GM19043 (cell line): ENCODE measurements at regions not wholly inside any gene's neighbourhood (a gene's known extent, or its start where the extent isn't known, plus 50 kb on each side); places are given as distances from the start of the nearest gene placed in this dataset.
"Not testable (repeated sequence)": the region's sequence is repeated elsewhere in the genome, so short reads cannot be mapped to it uniquely, and the experiment has no call there.

Experiments used
- ATAC-seq: cut with Tn5 transposase; IDR thresholded peaks from one replicate; pipeline ENCODE4 v1.9.1; 2021; ENCODE audit warnings: low read depth; ENCODE audit not compliant: unreplicated experiment

DNA sequence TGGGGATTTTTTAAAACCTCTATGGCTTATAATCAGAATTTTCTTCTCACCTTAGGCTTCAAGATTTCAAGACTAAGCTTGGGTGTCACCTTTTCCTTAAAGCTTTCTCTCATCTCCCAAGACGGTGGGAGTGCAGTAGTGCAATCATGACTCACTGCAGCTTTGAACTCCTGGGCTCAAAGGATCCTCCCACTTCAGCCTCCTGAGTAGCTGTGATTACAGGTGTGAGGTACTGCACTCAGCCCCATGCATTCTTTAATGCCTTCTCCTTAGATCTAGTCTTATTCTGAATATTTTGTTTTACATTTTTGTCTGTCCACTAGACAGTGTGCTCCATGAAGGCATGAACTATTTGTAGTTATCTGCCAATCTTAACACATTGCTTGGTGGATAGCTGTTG lies 55.7 kb upstream of the FAT3 start:
- no peak for ATAC-seq

DNA sequence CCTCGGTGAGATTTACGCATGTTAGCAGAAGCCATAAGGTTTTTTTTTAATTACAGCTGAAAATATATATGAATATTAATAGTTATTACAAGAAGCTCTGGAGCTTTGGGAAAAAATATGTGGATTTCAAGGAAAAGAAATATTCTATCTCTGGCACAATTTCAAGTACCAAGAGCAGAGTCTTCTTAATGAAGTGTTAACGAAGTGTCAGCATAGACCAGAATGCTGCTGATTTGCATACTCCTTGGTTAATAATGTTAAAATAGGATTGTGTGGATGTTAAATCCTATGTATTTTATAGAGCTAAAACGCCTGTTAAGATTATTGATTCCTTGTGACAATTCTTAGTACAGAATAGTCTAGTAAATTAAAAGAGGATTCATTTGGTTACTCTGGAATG lies 57.0 kb upstream of the FAT3 start:
- no peak for ATAC-seq

DNA sequence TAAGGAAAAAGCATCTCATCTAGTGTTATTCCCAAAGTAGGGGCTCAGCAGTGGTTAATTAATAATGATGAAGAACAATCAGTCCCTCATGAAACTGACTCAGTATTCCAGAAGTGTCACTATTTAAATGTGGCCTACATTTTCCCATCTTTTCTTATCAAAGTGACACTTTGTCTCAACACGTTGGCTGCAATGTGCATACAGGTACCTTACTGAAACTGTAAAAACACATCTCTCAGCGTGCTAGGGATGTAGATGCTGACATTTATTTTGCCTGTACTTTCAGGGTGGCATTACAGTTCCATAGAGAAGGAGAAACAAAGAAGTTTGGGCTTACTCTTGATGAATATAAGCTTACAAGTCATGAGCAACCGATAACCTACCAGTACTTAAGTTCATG lies 58.3 kb upstream of the FAT3 start:
- no peak for ATAC-seq

DNA sequence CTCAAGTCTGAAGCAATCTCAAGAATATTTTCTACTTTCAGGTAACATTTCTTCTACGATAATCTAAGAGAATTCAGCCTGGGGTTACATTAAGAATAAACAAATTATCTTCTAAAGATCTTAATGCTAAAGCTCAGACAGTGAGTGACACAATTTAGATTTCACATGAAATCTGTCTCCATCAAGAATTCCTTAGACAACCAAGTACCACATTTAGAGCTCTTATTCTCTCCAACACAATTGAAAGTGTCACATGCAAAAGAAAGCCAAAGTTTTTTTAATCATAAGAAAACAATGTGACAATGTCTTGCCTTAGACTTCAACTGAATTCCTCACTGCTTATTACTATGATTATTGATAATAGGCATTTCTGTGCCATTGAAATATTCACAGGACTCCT lies 60.7 kb upstream of the FAT3 start:
- ATAC-seq: no peak

DNA sequence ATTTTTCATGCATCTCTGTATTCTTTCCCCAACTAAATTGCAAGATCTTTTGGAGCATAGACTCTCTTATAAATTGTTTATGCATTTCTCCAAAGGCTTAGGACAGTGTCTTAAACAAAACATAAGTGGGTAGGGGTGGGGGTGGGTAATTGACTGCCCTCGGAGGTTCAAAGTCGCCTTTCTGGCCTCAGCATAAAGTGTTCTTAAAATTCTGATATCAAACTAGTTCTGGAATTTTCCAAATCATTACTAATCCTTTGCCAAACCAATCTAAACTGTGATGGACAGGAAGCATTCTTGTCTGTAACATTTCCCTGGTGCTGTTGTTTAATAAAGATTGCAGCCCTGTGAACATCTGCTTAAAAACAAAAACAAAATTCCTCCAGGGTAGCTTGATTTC lies 61.8 kb upstream of the FAT3 start:
- no peak for ATAC-seq

DNA sequence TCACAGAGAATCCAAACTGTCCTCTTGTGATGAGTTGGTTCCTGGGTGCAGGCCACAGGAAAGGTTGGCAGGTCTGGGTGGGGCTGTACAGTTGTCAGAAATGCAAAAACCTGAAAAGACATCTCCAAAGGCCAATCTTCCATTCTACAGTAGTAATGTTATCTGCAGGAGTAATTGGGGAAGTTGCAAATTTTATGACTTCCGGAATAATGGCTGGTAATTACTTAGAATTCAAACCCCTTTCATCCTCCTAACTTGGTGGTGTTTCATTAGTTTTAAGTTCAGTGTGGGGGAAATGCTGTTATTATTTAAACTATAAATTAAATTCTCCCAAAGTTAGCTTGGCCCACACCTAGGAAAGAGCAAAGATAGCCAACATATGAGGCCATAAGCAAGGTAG lies 64.7 kb upstream of the FAT3 start:
- no peak for ATAC-seq

DNA sequence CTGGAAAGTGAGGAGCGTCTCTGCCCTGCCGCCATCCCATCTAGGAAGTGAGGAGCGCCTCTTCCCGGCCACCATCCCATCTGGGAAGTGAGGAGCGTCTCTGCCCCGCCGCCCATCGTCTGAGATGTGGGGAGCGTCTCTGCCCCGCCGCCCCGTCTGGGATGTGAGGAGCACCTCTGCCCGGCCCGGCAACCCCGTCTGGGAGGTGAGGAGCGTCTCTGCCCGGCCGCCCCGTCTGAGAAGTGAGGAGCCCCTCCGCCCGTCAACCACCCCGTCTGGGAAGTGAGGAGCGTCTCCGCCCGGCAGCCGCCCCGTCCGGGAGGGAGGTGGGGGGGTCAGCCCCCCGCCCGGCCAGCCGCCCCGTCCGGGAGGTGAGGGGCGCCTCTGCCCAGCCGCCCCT lies 67.2 kb upstream of the FAT3 start:
- not testable (repeated sequence) for ATAC-seq

DNA sequence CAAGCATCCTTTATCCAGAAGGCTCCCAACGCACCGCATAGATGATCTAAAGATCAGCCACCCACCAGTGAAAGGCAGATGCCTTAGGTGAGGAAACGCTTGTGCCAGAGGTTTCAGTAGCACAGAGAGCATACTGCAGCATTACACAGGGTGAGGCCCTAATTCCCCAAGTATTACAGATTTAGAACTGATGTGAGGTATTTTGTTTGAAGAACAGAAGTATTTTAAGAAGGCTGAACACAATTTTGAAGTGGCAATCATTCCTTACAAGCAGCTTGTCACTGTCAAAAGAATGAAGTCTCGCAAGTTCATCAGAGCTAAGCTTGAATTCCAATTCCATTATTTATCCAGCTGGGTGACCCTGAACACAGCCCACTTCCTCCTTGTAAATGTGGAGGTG lies 70.0 kb upstream of the FAT3 start:
- no peak for ATAC-seq

DNA sequence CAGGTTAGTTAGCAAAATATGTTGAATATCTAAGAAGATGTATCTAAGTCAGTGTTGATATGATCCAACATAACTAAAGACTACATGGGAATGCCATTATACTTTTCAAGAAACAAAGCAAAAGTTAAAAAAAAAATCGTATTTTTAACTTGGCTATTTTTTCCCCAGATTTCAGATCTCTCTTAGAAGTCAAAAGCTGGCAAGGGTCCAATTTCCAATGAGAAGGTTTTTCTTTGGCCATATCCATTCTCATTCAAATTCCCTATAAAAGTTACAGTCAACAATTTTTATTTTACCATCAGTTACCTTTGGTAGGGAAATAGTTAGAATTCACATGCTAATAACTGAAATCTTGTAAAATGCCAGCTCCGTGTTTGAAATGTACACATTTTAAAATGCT lies 70.5 kb upstream of the FAT3 start:
- no peak for ATAC-seq

DNA sequence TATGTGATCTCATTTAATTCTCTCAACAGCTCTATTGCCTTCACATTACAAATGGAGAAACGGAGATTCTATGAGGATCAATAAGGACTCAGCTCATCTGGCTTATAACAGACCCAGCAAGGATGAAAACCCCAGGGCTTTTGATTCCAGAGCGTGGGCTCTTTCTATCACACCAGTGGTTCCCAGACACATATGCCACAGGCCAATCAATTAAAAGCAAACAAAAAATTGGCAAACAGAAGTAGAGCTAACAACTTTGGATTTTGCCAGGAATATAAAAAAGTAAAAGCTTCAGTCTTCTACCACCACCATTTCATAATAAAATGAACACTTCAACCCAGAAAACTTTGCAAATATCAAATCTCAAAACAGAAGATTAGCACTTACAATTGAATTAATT lies 71.1 kb upstream of the FAT3 start:
- ATAC-seq: no peak

DNA sequence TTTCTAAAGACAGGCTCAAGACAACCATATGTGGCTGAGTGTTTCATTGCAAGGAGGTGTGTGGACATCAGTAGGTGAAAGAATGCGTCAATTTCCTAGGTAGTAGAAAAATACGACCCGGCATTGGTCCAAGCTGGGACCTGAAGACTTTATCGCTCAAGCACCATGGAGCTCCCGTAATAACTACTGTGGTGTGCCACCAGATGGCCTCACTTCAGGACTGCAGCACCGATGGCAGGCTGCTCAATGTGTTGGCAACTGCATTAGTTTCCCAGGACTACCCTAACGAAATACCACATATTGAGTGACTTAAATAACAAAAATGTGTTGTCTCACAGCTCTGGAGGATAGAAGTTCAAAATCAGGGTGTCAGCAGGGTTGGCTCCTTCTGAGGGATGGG lies 72.4 kb upstream of the FAT3 start:
- ATAC-seq: no peak

DNA sequence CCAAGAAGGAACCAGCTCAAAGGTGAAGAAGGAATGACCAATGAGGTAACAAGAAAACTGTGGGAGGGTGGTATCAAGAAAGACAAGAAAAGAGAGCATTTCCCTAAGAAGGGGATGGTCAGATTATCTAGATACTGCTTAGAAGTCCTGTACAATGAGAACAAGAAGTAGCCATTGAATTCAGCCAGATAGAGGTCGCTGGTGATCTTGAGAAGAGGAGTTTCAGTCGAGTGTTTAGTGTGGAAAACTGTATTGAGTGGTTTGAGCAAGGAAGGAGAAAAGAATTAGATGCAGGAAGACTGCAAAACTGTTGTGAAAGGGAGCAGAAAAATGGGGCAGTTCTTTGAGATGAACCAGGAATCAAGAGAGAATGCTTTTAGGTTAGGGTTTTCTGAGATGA lies 74.6 kb upstream of the FAT3 start:
- no peak for ATAC-seq

DNA sequence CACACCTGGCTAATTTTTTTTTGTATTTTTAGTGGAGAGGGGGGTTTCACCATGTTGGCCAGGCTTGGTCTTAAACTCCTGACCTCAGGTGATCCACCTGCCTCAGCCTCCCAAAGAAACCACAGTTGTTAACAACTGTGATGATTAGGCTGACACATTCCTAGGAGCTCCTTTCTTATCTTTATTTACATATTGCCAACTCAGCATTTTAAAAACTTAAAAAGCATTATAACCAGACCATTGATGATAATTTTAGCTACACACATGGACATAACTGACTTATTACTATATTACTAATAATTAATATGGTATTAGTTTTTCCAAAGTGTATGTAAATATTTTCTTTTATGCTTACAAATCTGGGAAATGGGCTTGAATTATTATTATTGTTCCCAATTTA lies 82.9 kb upstream of the FAT3 start:
- ATAC-seq: no peak

DNA sequence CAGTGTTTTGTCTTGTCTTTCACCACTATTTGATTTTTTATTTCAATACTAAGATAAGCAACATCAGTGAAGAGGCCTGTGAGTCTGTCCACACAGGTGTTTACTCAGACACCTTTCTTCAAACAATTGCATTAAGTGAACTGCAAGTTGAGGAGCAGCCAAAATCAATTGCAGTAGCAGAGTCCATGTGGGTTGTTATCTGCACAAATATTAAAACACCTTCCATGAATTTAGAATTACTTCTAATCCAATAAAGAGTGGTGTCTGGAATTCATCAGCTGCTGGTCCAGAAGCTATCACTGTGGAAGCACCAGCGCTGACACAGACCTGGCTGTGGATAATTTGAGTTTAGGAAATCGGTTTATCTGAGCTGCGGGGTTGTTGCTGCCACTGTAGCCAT lies 83.5 kb upstream of the FAT3 start:
- ATAC-seq: no peak

DNA sequence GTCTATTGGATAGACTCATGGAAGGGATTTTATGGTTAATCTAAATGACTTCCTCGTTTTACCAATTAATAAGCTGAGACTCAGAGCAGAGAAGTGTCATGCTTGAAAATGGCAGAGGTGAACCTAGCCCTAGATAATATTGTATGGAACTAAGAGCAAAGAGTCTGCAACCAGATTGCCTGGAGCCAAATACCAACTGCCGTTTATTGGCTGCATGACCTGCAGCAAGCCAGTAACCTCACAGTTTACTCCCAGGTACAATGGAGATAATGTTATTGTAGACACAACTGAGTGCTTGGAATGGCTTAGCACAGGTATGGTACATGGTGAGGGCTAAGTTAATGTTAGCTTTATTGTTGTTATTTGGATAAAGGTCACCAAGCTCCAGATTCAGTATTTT lies 84.6 kb upstream of the FAT3 start:
- ATAC-seq: no peak

DNA sequence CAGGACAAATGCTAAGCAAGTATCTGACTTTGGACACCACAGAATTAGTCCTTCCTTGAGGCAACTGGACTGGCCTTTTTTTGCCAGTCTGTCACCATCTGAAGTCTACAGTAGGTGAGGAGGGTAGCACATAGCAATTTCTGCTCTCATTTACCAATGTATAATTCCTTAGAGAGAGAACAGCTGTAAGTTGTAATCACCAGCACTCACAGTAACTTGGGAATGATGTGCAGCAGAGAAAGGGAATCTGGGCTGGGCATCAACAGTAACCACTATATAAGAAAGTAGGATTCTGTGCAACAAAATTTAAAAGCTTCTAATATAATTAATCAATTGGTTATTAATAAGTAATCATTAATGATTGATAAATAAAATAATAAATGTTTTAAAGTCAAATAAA lies 86.3 kb upstream of the FAT3 start:
- no peak for ATAC-seq

DNA sequence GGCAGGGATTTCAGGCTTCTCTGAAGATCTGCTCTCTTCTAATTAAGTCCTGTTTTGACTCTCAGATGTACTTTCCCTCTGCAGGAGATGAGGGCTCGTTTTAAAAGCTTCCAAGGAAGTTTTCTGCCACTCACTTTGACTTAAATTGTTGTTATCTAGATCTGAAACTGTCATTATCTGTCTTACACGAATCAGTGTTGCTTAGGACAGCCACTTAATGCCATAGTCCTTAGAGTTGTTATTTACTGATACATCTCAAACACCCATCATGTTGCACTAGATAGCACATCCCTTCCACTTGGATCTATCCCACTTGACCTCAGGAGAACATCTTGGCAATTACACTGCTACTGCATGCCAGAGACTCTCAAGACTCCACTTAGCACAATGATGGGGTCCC lies 86.9 kb upstream of the FAT3 start:
- ATAC-seq: no peak

DNA sequence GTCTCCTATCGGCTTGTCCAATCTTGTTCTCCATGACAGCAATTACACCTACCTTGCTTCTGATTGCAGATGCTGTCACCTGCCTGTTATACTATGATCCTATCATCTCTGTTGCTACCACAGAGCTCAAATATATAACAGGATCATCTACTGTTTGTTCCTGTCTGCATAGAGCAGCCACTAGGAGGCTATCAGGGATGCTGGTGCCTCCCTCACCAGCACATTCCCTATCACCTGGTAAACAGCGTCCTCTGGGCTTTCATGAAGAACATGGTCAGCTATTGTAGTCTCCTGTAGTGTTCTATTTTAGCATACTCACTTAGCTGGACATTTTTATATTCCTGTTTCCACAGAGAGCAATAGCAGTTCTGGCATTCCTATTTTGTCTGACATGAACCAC lies 87.8 kb upstream of the FAT3 start:
- no peak for ATAC-seq

DNA sequence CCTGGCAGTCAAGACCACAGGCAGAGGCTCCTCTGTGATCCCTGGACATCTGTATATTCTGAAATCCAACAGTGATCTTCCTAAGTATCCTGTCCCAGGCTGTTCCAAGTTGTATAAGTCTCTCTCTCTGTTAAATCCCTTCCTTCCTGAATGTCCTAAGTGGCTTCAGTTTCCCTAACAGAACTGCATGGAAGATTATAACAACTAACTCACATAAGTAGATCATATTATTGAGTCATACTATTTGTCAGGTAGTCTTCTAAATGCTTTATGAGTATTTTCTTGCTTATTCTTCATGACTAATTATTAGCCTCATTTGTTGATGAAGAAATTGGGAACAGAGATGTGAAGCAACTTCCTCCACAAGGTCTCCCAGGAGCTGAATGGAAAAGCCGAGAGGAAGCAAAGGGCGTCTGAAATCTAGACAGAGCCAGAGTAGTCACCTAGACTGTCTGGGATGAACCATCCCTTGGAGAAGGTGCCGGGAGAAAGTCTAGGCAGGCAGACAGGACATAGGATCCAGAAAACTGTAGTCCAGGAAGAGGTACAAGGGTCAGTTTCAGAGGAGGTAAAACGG lies 93.2 kb upstream of the FAT3 start:
- no peak for ATAC-seq

DNA sequence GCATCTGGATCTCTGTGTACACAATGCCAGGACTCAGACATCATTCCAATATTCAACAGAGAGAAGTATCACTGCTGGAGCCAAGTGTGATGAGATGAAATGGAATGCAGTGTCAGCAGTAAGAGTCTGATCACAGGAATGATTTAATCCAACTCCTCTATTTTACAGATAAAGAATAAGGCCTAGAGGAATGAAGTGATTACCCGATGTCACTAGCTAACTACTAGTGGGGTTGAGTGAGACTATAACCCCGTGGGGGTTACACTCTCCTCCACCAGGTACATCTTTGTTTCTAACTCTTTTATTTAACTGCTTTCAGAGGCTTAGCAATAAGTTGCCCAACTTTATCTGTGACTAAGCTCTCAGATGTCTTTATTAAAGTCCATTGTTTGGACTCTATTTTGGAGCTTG lies 94.2 kb upstream of the FAT3 start:
- ATAC-seq: no peak

DNA sequence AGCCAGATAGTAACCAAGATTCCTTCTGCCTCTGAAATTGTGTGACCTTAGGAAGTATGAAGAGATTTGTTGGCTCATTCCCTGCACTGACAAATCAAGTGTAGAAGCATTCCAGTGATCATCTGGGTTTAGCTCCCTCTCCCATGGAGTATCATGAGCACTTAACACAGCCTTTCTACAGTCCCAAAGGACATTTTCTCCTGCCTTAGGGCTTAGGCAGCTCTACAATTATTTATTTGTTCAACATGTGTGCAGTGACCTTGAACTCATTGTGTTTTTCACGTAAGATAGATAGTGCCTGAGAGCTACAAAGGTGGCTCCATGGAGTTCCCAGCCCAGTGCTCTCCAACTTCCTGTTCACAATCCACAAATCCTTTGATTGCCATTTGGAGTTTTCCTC lies 94.8 kb upstream of the FAT3 start:
- ATAC-seq: no peak

DNA sequence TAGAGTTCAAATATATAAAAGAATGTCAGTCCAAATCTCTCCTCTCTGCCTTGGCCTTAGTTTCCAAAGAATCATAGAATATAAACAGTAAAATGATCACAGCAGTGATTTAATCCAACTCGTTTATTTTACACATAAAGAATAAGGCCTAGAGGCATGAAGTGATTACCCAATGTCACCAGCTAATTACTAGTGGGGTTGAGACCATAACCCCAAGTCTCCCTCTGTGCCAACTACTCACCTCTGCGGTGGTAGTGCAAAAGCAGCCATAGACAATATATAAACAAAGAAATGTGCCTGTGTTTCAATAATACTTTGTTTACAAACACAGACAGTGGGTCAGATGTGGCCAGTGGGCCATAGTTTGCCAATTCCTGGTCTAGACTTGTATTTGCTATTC lies 96.6 kb upstream of the FAT3 start:
- ATAC-seq: no peak

DNA sequence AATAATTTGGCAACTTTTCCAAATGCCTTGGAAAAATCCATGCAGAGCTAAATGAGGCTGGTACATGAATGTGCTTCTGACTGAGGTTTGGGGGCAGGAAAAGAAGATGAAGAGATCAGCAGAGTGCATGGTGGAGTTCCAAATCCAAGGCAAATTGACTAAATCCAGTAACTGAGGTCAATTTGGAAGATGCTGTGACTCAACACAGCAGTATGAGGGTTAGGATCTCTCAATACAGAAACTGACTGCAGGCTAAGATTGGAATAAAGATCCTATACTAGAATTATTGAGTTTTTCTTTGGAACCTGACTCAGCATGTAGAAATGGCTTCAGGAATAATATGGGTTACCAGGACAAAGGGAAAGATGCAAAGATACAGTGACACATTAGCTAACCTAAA lies 99.3 kb upstream of the FAT3 start:
- no peak for ATAC-seq

DNA sequence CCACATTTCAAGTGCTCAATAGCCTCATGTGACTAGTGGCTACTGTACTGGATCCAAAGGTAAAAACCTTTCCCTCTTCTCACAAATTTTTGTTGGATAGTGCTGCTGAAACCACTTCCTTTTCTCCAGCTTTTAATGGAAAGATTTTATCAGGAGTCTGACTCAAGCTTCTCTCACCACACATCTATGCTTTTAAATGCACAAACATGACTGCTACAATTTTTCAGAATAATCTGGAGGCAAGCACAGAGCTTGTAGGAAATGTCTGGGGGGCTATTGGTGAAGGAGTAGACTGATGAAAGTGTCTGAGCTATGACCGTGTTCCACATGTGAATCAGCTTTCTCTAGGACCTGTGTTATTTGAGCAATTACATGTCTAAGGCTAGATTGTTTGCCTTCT lies 101.1 kb upstream of the FAT3 start:
- ATAC-seq: no peak
